Uterus (tissue), 3 donors: ENCODE measurements at regions not wholly inside any gene's neighbourhood (a gene's known extent, or its start where the extent isn't known, plus 50 kb on each side); places are given as distances from the start of the nearest gene placed in this dataset.

ENCODE experiments used
- DNase-seq, 2 donors: peaks; one replicate each; pipeline ENCODE4 v3.0.0-alpha.2; 2019 to 2020
- H3K27ac ChIP-seq, 2 donors: fragments of 200-600 bp; sonication (generic); 1 replicate in 1 of 2; 2 replicates in 1 of 2; pipeline ENCODE4 v1.5.1; 2016 to 2018
- H3K27me3 ChIP-seq, 2 donors: fragments of 200-600 bp; sonication (generic); one replicate each; pipeline ENCODE4 v1.5.1; 2018 to 2019; ENCODE audit warnings: control low read depth in 1 of 2
- H3K36me3 ChIP-seq, 2 donors: fragments of 200-600 bp; sonication (generic); one replicate each; pipeline ENCODE4 v1.5.1; 2019; ENCODE audit warnings: control low read depth in 1 of 2
- H3K4me1 ChIP-seq, 2 donors: fragments of 200-600 bp; sonication (generic); one replicate each; pipeline ENCODE4 v1.5.1; 2018 to 2019; ENCODE audit warnings: control low read depth in 1 of 2
- H3K4me3 ChIP-seq, 2 donors: fragments of 200-600 bp; sonication (generic); 1 replicate in 1 of 2; 2 replicates in 1 of 2; pipeline ENCODE4 v1.5.1; 2018 to 2019; ENCODE audit warnings: mild to moderate bottlenecking in 1 of 2
- H3K9me3 ChIP-seq, 2 donors: fragments of 200-600 bp; sonication (generic); one replicate each; pipeline ENCODE4 v1.5.1; 2019; ENCODE audit warnings: control low read depth in 1 of 2
- CTCF ChIP-seq, 4 experiments: fragments of 200-600 bp in 2 of 4; fragments of 450-650 bp in 2 of 4; sonication (generic) in 2 of 4; IDR thresholded peaks; one replicate each; pipeline ENCODE4 v1.5.1; 2016 to 2019; ENCODE audit warnings: antibody characterized with exemption in 4 of 4, mild to moderate bottlenecking in 2 of 4, moderate library complexity in 1 of 4
- POLR2A ChIP-seq, 2 donors: fragments of 450-650 bp; IDR thresholded peaks; one replicate each; pipeline ENCODE4 v1.6.1; 2016; ENCODE audit warnings: antibody characterized with exemption in 2 of 2, mild to moderate bottlenecking in 1 of 2, moderate library complexity in 1 of 2
- intact Hi-C: fragments of 100-400 bp; cut with DNase I; formaldehyde crosslinking; loops from one replicate; pipeline ENCODE4 v1.15.1; 2023; ENCODE audit warnings: low total_unique reads
- donor health status: DM: yes; HTN: yes; CAD: no.

GRCh38 chr14:35988972-35989690 is 163.0 kb downstream of the BRMS1L start:
- Histone ChIP-seq H3K4me1 (no peaks in the 10 kb centered on the region), H3K27me3 (no peaks in the 10 kb centered on the region), H3K27ac (no peak overlapping the region), H3K9me3 (no peaks in the 10 kb centered on the region), H3K4me3 (no peak overlapping the region), H3K36me3 (no peaks in the 10 kb centered on the region)
- DNase-seq = no peak
- intact Hi-C loops = no loop called here
- TF ChIP-seq CTCF (IDR thresholded peaks at IDR 0.05) (no peak), POLR2A (IDR thresholded peaks at IDR 0.05) (no peak)

GRCh38 chr14:35988550-35988949 is 162.4 kb downstream of the BRMS1L start:
- no peak for DNase-seq
- no peak overlapping the region for H3K27ac ChIP-seq
- H3K9me3 ChIP-seq = no peaks in the 10 kb centered on the region
- intact Hi-C loops = no loop called here
- no peaks in the 10 kb centered on the region for H3K36me3 ChIP-seq
- H3K27me3 ChIP-seq = no peaks in the 10 kb centered on the region
- H3K4me3 ChIP-seq = no peak overlapping the region
- TF ChIP-seq CTCF (IDR thresholded peaks at IDR 0.05) (no peak), POLR2A (IDR thresholded peaks at IDR 0.05) (no peak)
- no peaks in the 10 kb centered on the region for H3K4me1 ChIP-seq

DNA sequence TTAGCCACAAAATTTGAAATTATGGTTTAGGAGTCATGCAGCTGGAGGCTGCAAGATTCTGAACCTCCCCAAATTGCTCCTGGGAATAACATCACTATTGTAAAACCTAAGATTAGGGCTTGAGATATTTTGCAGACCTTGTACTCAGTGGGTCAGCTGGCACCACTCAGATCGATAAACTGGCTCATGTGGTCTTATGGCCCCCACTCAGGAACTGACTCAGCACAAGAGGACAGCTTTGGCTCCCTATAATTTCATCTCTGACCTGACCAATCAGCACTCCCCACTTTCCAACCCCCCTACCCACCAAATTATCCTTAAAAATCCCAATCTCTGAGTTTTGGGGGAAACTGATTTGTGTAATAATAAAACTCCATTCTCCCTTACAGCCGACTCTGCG is 161.6 kb downstream of the BRMS1L start:
- TF ChIP-seq POLR2A (IDR thresholded peaks at IDR 0.05) (no peak), CTCF (IDR thresholded peaks at IDR 0.05) (no peak)
- H3K36me3 ChIP-seq = no peaks in the 10 kb centered on the region
- no peak overlapping the region for H3K27ac ChIP-seq
- no peaks in the 10 kb centered on the region for H3K4me1 ChIP-seq
- DNase-seq = no peak
- H3K27me3 ChIP-seq = no peaks in the 10 kb centered on the region
- H3K9me3 ChIP-seq = no peaks in the 10 kb centered on the region
- H3K4me3 ChIP-seq = no peak overlapping the region
- intact Hi-C loops = no loop called here

- Histone ChIP-seq H3K36me3 (no peaks in the 10 kb centered on the region), H3K4me3 (no peak overlapping the region), H3K9me3 (no peaks in the 10 kb centered on the region), H3K27ac (no peak overlapping the region), H3K27me3 (no peaks in the 10 kb centered on the region), H3K4me1 (no peaks in the 10 kb centered on the region)
- no peak for DNase-seq
- TF ChIP-seq CTCF (IDR thresholded peaks at IDR 0.05) (no peak), POLR2A (IDR thresholded peaks at IDR 0.05) (no peak)
- intact Hi-C loops = no loop called here
Observed at GRCh38 chr14:35986219-35986573, 160.1 kb downstream of the BRMS1L start.

- no peak overlapping the region for H3K27ac ChIP-seq
- TF ChIP-seq POLR2A (IDR thresholded peaks at IDR 0.05) (no peak), CTCF (IDR thresholded peaks at IDR 0.05) (no peak)
- intact Hi-C loops = no loop called here
- no peak overlapping the region for H3K4me3 ChIP-seq
- no peaks in the 10 kb centered on the region for H3K27me3 ChIP-seq
- no peak for DNase-seq
- H3K36me3 ChIP-seq = no peaks in the 10 kb centered on the region
- no peaks in the 10 kb centered on the region for H3K4me1 ChIP-seq
- H3K9me3 ChIP-seq = no peaks in the 10 kb centered on the region
Observed at GRCh38 chr14:35985474-35986218, 159.5 kb downstream of the BRMS1L start.
